HCT116 (cell line): ENCODE measurements at regions not wholly inside any gene's neighbourhood (a gene's known extent, or its start where the extent isn't known, plus 50 kb on each side); places are given as distances from the start of the nearest gene placed in this dataset.

Source experiments
- ATAC-seq: fragments of 200-7000 bp; cut with Tn5 transposase; 2 replicates; pipeline ENCODE4 v1.9.1; 2020; ENCODE audit warnings: mild to moderate bottlenecking, moderate library complexity
- BruUV-seq: library from RNA; stranded (reverse); fragments of 400-500 nt; replicated peaks from 2 replicates; lab custom pipeline; 2021; lab: Mats Ljungman, UMichigan
- CTCF ChIA-PET: fragments of 300-600 bp; sonication (Branson Sonifier 250); formaldehyde crosslinking; loops from one replicate; lab custom pipeline; 2021; ENCODE audit warnings: antibody characterized with exemption; lab: Charles Lee
- POLR2A ChIA-PET: fragments of 300-600, 350-600 bp; sonication (Branson Sonifier 250); formaldehyde crosslinking; loops from one replicate; lab custom pipeline; 2021; ENCODE audit warnings: antibody characterized with exemption; lab: Charles Lee
- RAD21 ChIA-PET, 2 experiments: fragments of 300-600 bp; sonication (Branson Sonifier 250); formaldehyde crosslinking; loops; one replicate each; lab custom pipeline; 2023; ENCODE audit warnings: low total read pairs in 2 of 2; ENCODE audit not compliant: uncharacterized antibody in 2 of 2, unreplicated experiment in 2 of 2, low non-redundant PET in 1 of 2; lab: Charles Lee
- DNase-seq: peaks from one replicate; pipeline ENCODE4 v3.0.0-alpha.2; 2010; ENCODE audit warnings: low read depth, low spot score
- H2AFZ ChIP-seq: fragments of 200-600 bp; shearing (Covaris generic), sonication (generic); 2 replicates; pipeline ENCODE4 v1.6.1; 2017; ENCODE audit warnings: low read depth, mixed run types, mixed read lengths, antibody characterized with exemption, low read length; ENCODE audit not compliant: poor library complexity, severe bottlenecking
- H3K27ac ChIP-seq: 2 replicates; pipeline ENCODE4 v1.5.1; 2012; ENCODE audit warnings: low read depth, low read length
- H3K27me3 ChIP-seq: fragments of 200-600 bp; sonication (generic); 2 replicates; pipeline ENCODE4 v1.6.1; 2016; ENCODE audit warnings: mixed run types, low read length, mixed read lengths; ENCODE audit not compliant: insufficient read depth
- H3K36me3 ChIP-seq, 2 experiments: fragments of 200-500 bp in 1 of 2; fragments of 200-600 bp in 1 of 2; sonication (Bioruptor generic) in 1 of 2; sonication (generic) in 1 of 2; 2 replicates each; pipeline versions ENCODE4 v1.5.1 to v1.6.1; 2014 to 2016; ENCODE audit warnings: low read length in 2 of 2, inconsistent platforms in 1 of 2, mixed read lengths in 1 of 2, mixed run types in 1 of 2; ENCODE audit not compliant: insufficient read depth in 2 of 2, control insufficient read depth in 1 of 2
- H3K4me1 ChIP-seq, 2 experiments: fragments of 200-600 bp in 1 of 2; sonication (generic) in 1 of 2; 2 replicates each; pipeline versions ENCODE4 v1.5.1 to v1.6.1; 2012 to 2017; ENCODE audit warnings: low read length in 2 of 2, inconsistent platforms in 1 of 2, mild to moderate bottlenecking in 1 of 2, mixed read lengths in 1 of 2, mixed run types in 1 of 2, moderate library complexity in 1 of 2; ENCODE audit not compliant: insufficient read depth in 2 of 2, control insufficient read depth in 1 of 2
- H3K4me2 ChIP-seq: fragments of 200-600 bp; sonication (generic); 2 replicates; pipeline ENCODE4 v1.6.1; 2017; ENCODE audit warnings: mixed run types, low read length, mixed read lengths
- H3K4me3 ChIP-seq, 2 experiments: fragments of 200-600 bp in 1 of 2; sonication (generic) in 1 of 2; replicated peaks in 1 of 2; 2 replicates each; pipeline ENCODE4 v1.5.1; 2011 to 2016; ENCODE audit warnings: low read length in 2 of 2, control low read depth in 1 of 2, low read depth in 1 of 2, mild to moderate bottlenecking in 1 of 2, mixed read lengths in 1 of 2, mixed run types in 1 of 2
- H3K79me2 ChIP-seq: fragments of 200-600 bp; sonication (generic); 2 replicates; pipeline ENCODE4 v1.6.1; 2017; ENCODE audit warnings: mild to moderate bottlenecking, mixed run types, low read length, moderate library complexity, mixed read lengths; ENCODE audit not compliant: insufficient read depth
- H3K9ac ChIP-seq: fragments of 200-600 bp; sonication (generic); 2 replicates; pipeline ENCODE4 v1.6.1; 2016; ENCODE audit warnings: low read length, mixed read lengths
- H3K9me2 ChIP-seq: fragments of 200-600 bp; sonication (generic), shearing (Covaris generic); 2 replicates; pipeline ENCODE4 v1.6.1; 2017; ENCODE audit warnings: mixed run types, mild to moderate bottlenecking, moderate library complexity; ENCODE audit not compliant: insufficient read depth
- H3K9me3 ChIP-seq, 2 experiments: fragments of 200-500 bp in 1 of 2; fragments of 200-600 bp in 1 of 2; sonication (Bioruptor generic) in 1 of 2; sonication (generic) in 1 of 2; 2 replicates each; pipeline ENCODE4 v1.6.1; 2014 to 2017; ENCODE audit warnings: low read length in 2 of 2, mixed read lengths in 2 of 2, inconsistent platforms in 1 of 2, low read depth in 1 of 2, mild to moderate bottlenecking in 1 of 2, mixed run types in 1 of 2, moderate library complexity in 1 of 2; ENCODE audit not compliant: control insufficient read depth in 1 of 2, insufficient read depth in 1 of 2
- H4K20me1 ChIP-seq: fragments of 200-600 bp; sonication (generic), shearing (Covaris generic); 2 replicates; pipeline ENCODE4 v1.6.1; 2017; ENCODE audit warnings: mixed run types, mild to moderate bottlenecking, moderate library complexity; ENCODE audit not compliant: insufficient read depth
- ATF3 ChIP-seq: IDR thresholded peaks from 2 replicates; pipeline ENCODE4 v1.6.1; 2012
- CEBPB ChIP-seq: IDR thresholded peaks from 2 replicates; pipeline ENCODE4 v1.6.1; 2012; ENCODE audit warnings: low read depth
- CTCF ChIP-seq, 3 experiments: fragments of 200-600 bp in 1 of 3; sonication (generic) in 1 of 3; IDR thresholded peaks in 2 of 3; conservative IDR thresholded peaks in 1 of 3; 2 replicates each; pipeline ENCODE4 v1.5.1; 2012 to 2017; ENCODE audit warnings: low read depth in 2 of 3, low read length in 2 of 3, antibody characterized with exemption in 1 of 3, borderline replicate concordance in 1 of 3, control low read depth in 1 of 3, mild to moderate bottlenecking in 1 of 3, mixed read lengths in 1 of 3, mixed run types in 1 of 3, moderate library complexity in 1 of 3; ENCODE audit not compliant: insufficient read depth in 1 of 3
- EGR1 ChIP-seq: IDR thresholded peaks from 2 replicates; pipeline ENCODE4 v1.6.1; 2012; ENCODE audit warnings: low read depth
- ELF1 ChIP-seq: IDR thresholded peaks from 2 replicates; pipeline ENCODE4 v1.6.1; 2012; ENCODE audit warnings: low read depth, borderline replicate concordance
- EZH2 ChIP-seq: fragments of 200-600 bp; sonication (generic); IDR thresholded peaks from 2 replicates; pipeline ENCODE4 v1.6.1; 2017; ENCODE audit warnings: antibody characterized with exemption, mixed run types
- EZH2phosphoT487 ChIP-seq: fragments of 200-600 bp; IDR thresholded peaks from 2 replicates; pipeline ENCODE4 v1.6.1; 2018; ENCODE audit warnings: antibody characterized with exemption, borderline replicate concordance
- JUND ChIP-seq: IDR thresholded peaks from 2 replicates; pipeline ENCODE4 v1.6.1; 2012
- MAX ChIP-seq: IDR thresholded peaks from 2 replicates; pipeline ENCODE4 v1.6.1; 2012
- POLR2A ChIP-seq: IDR thresholded peaks from 2 replicates; pipeline ENCODE4 v1.7.0; 2011; ENCODE audit warnings: borderline replicate concordance; ENCODE audit not compliant: insufficient read depth, insufficient read length; ENCODE audit errors: extremely low read depth
- POLR2AphosphoS5 ChIP-seq: IDR thresholded peaks from 2 replicates; pipeline ENCODE4 v1.6.1; 2011; ENCODE audit warnings: mild to moderate bottlenecking, low read depth, low read length, moderate library complexity
- REST ChIP-seq: IDR thresholded peaks from 2 replicates; pipeline ENCODE4 v1.6.1; 2012; ENCODE audit warnings: low read depth
- SIN3A ChIP-seq: IDR thresholded peaks from 2 replicates; pipeline ENCODE4 v1.6.1; 2012; ENCODE audit warnings: low read depth
- SP1 ChIP-seq: IDR thresholded peaks from 2 replicates; pipeline ENCODE4 v1.6.1; 2012; ENCODE audit warnings: low read depth
- SRF ChIP-seq: IDR thresholded peaks from 2 replicates; pipeline ENCODE4 v1.6.1; 2012; ENCODE audit warnings: low read depth
- TCF7L2 ChIP-seq: IDR thresholded peaks from 2 replicates; pipeline ENCODE4 v1.7.0; 2011; ENCODE audit warnings: borderline replicate concordance, inconsistent platforms; ENCODE audit not compliant: insufficient read depth, insufficient read length; ENCODE audit errors: extremely low read depth
- ZBTB33 ChIP-seq: IDR thresholded peaks from 2 replicates; pipeline ENCODE4 v1.6.1; 2011; ENCODE audit warnings: mild to moderate bottlenecking, low read length, moderate library complexity; ENCODE audit not compliant: insufficient replicate concordance; ENCODE audit errors: extremely low read depth
- ZNF274 ChIP-seq: fragments of 200-500 bp; sonication (Bioruptor generic); IDR thresholded peaks from 2 replicates; pipeline ENCODE4 v1.6.1; 2014; ENCODE audit warnings: mild to moderate bottlenecking, low read depth, low read length, inconsistent platforms
- intact Hi-C: fragments of 100-400 bp; cut with micrococcal nuclease; formaldehyde crosslinking; loops from 2 replicates; pipeline ENCODE4 v1.10.0; 2022

GRCh38 chr3:67127254-67127653, 129.1 kb downstream of the KBTBD8 start:
- Histone ChIP-seq H3K9me3 (no peaks in the 10 kb centered on the region), H3K4me1 (no peaks in the 10 kb centered on the region), H3K27me3 (peaks cover 10% of the 10 kb centered on the region), H3K9ac (no peak overlapping the region), H3K79me2 (no peaks in the 10 kb centered on the region), H3K36me3 (no peaks in the 10 kb centered on the region), H3K4me3 (no peak overlapping the region), H2AFZ (no peak overlapping the region), H3K27ac (no peak overlapping the region), H4K20me1 (no peaks in the 10 kb centered on the region), H3K9me2 (no peaks in the 10 kb centered on the region), H3K4me2 (no peak overlapping the region)
- ChIA-PET RAD21 (no interaction called here), CTCF (interaction anchor here (0.9 kb wide), 1 partner anchor 13 kb away, joined by 3 read pairs; no protein-coding TSS in a partner anchor), POLR2A (no interaction called here)
- ATAC-seq = no peak
- BruUV-seq = no TSS peak
- no peak for DNase-seq
- TF ChIP-seq ATF3 (no peak), POLR2A (no peak), ZNF274 (no peak), ZBTB33 (no peak), MAX (no peak), EZH2 (no peak), POLR2AphosphoS5 (no peak), SIN3A (no peak), SRF (no peak), EGR1 (no peak), EZH2phosphoT487 (no peak), TCF7L2 (no peak), REST (no peak), CEBPB (no peak), SP1 (no peak), JUND (no peak), ELF1 (no peak), CTCF (IDR thresholded peaks at IDR 0.05 in 2 of 3, conservative IDR thresholded peaks at IDR 0.05 in 1 of 3; ENCODE audit: borderline replicate concordance in 1 of 3, insufficient read depth in 1 of 3, low read depth in 2 of 3, low read length in 2 of 3) (no peak)
- intact Hi-C loops = no loop called here
